IPS-18c (cell line): ENCODE measurements at regions not wholly inside any gene's neighbourhood (a gene's known extent, or its start where the extent isn't known, plus 50 kb on each side); places are given as distances from the start of the nearest gene placed in this dataset.
"Not testable (repeated sequence)": the region's sequence is repeated elsewhere in the genome, so short reads cannot be mapped to it uniquely, and the experiment has no call there.

Source experiments
- H3K4me3 ChIP-seq: 2 replicates; pipeline ENCODE4 v1.7.0; 2013; ENCODE audit warnings: low read depth, mild to moderate bottlenecking, low read length, moderate library complexity; ENCODE audit not compliant: insufficient read depth
- H3K9me3 ChIP-seq: one replicate; pipeline ENCODE4 v1.6.1; 2013; ENCODE audit warnings: mild to moderate bottlenecking, low read length, moderate library complexity; ENCODE audit not compliant: control insufficient read depth, insufficient read depth

- H3K4me3 ChIP-seq, H3K9me3 ChIP-seq: not testable (repeated sequence)
Measured at GRCh38 chr15:31708703-31709327, 321.5 kb upstream of the CHRNA7 start.

GRCh38 chr15:31709479-31709878 is 320.8 kb upstream of the CHRNA7 start:
- not testable (repeated sequence) for H3K9me3 ChIP-seq, H3K4me3 ChIP-seq

GRCh38 chr15:31710806-31711205 is 319.5 kb upstream of the CHRNA7 start:
- H3K4me3 ChIP-seq, H3K9me3 ChIP-seq: not testable (repeated sequence)

GRCh38 chr15:31715208-31715607 is 315.1 kb upstream of the CHRNA7 start:
- not testable (repeated sequence) for H3K9me3 ChIP-seq

GRCh38 chr15:31718625-31719024 is 311.7 kb upstream of the CHRNA7 start:
- not testable (repeated sequence) for H3K9me3 ChIP-seq, H3K4me3 ChIP-seq

More at GRCh38 chr15:31715208-31715607, 315.1 kb upstream of the CHRNA7 start:
- H3K4me3 ChIP-seq = not testable (repeated sequence)

GRCh38 chr15:31719396-31720022 is 310.8 kb upstream of the CHRNA7 start:
- H3K4me3 ChIP-seq, H3K9me3 ChIP-seq: not testable (repeated sequence)

- H3K9me3 ChIP-seq, H3K4me3 ChIP-seq: not testable (repeated sequence)
Measured at GRCh38 chr15:31723019-31723418, 307.3 kb upstream of the CHRNA7 start.

- H3K9me3 ChIP-seq, H3K4me3 ChIP-seq: not testable (repeated sequence)
Measured at GRCh38 chr15:31724903-31725302, 305.4 kb upstream of the CHRNA7 start.

GRCh38 chr15:31725619-31726018 is 304.7 kb upstream of the CHRNA7 start:
- not testable (repeated sequence) for H3K9me3 ChIP-seq, H3K4me3 ChIP-seq

GRCh38 chr15:31727612-31728011 is 302.7 kb upstream of the CHRNA7 start:
- no peaks in the 10 kb centered on the region for H3K9me3 ChIP-seq
- no peak overlapping the region for H3K4me3 ChIP-seq

GRCh38 chr15:31732726-31733125 is 297.6 kb upstream of the CHRNA7 start:
- H3K9me3 ChIP-seq = no peaks in the 10 kb centered on the region
- no peak overlapping the region for H3K4me3 ChIP-seq

- Histone ChIP-seq H3K9me3 (no peaks in the 10 kb centered on the region), H3K4me3 (no peak overlapping the region)
Measured at GRCh38 chr15:31733424-31733823, 296.9 kb upstream of the CHRNA7 start.

- no peaks in the 10 kb centered on the region for H3K9me3 ChIP-seq
- no peak overlapping the region for H3K4me3 ChIP-seq
Measured at GRCh38 chr15:31740203-31740602, 290.1 kb upstream of the CHRNA7 start.

GRCh38 chr15:31745841-31746240 is 284.5 kb upstream of the CHRNA7 start:
- Histone ChIP-seq H3K9me3 (no peaks in the 10 kb centered on the region), H3K4me3 (no peak overlapping the region)

GRCh38 chr15:31752065-31752762 is 278.1 kb upstream of the CHRNA7 start:
- no peaks in the 10 kb centered on the region for H3K9me3 ChIP-seq
- H3K4me3 ChIP-seq = no peak overlapping the region

GRCh38 chr15:31752905-31753304 is 277.4 kb upstream of the CHRNA7 start:
- H3K9me3 ChIP-seq = no peaks in the 10 kb centered on the region
- no peak overlapping the region for H3K4me3 ChIP-seq

- H3K9me3 ChIP-seq = no peaks in the 10 kb centered on the region
- no peak overlapping the region for H3K4me3 ChIP-seq
Measured at GRCh38 chr15:31758126-31758525, 272.2 kb upstream of the CHRNA7 start.

GRCh38 chr15:31768055-31768454 is 262.3 kb upstream of the CHRNA7 start:
- H3K9me3 ChIP-seq = no peaks in the 10 kb centered on the region
- no peak overlapping the region for H3K4me3 ChIP-seq
